ENCODE measurements at regions not wholly inside any gene's neighbourhood (a gene's known extent, or its start where the extent isn't known, plus 50 kb on each side); places are given as distances from the start of the nearest gene placed in this dataset.

GRCh38 chr10:58030208-58030607 lies 237.5 kb downstream of the IPMK start:
- Histone ChIP-seq H2AFZ (no peak overlapping the region), H4K20me1 (ENCODE audit: insufficient read depth, poor library complexity, severe bottlenecking) (no peaks in the 10 kb centered on the region), H3K9me2 (replicated peaks; ENCODE audit: insufficient read depth) (no peaks in the 10 kb centered on the region), H3K4me1 (ENCODE audit: insufficient read depth) (no peaks in the 10 kb centered on the region), H3K4me2 (no peak overlapping the region), H3K79me2 (no peaks in the 10 kb centered on the region), H3K27me3 (no peaks in the 10 kb centered on the region), H3K4me3 (no peak overlapping the region), H3K9me3 (ENCODE audit: low read depth) (no peaks in the 10 kb centered on the region), H3K27ac (no peak overlapping the region), H3K36me3 (replicated peaks; ENCODE audit: insufficient read depth, low read depth) (no peaks in the 10 kb centered on the region)
- TF ChIP-seq EZH2phosphoT487 (IDR thresholded peaks at IDR 0.05; ENCODE audit: low read depth, severe bottlenecking, unreplicated experiment), result no peak
- no peak for TF ChIP-seq EZH2 (IDR thresholded peaks at IDR 0.05; ENCODE audit: borderline replicate concordance)
- TF ChIP-seq CTCF (IDR thresholded peaks at IDR 0.05; ENCODE audit: poor library complexity), result no peak
- WGBS (ENCODE audit: low lambda C conversion rate, missing lambda C conversion rate), result 86% methylated on average over 4 of the region's 4 CpGs
- DNase-seq (ENCODE audit: low spot score), result no peak

GRCh38 chr10:58028597-58029366 lies 238.9 kb downstream of the IPMK start:
- no peaks in the 10 kb centered on the region for H4K20me1 ChIP-seq (ENCODE audit: insufficient read depth, poor library complexity, severe bottlenecking)
- no peaks in the 10 kb centered on the region for H3K36me3 ChIP-seq (replicated peaks; ENCODE audit: insufficient read depth, low read depth)
- no peak overlapping the region for H3K4me2 ChIP-seq
- H3K27me3 ChIP-seq, result no peaks in the 10 kb centered on the region
- peaks cover 4% of the 10 kb centered on the region for H3K4me1 ChIP-seq (ENCODE audit: insufficient read depth)
- H3K4me3 ChIP-seq, result no peak overlapping the region
- no peaks in the 10 kb centered on the region for H3K79me2 ChIP-seq
- TF ChIP-seq CTCF (IDR thresholded peaks at IDR 0.05; ENCODE audit: poor library complexity), result no peak
- no peak for TF ChIP-seq EZH2phosphoT487 (IDR thresholded peaks at IDR 0.05; ENCODE audit: low read depth, severe bottlenecking, unreplicated experiment)
- no peak for TF ChIP-seq EZH2 (IDR thresholded peaks at IDR 0.05; ENCODE audit: borderline replicate concordance)
- no peaks in the 10 kb centered on the region for H3K9me2 ChIP-seq (replicated peaks; ENCODE audit: insufficient read depth)
- no peak overlapping the region for H2AFZ ChIP-seq
- H3K9me3 ChIP-seq (ENCODE audit: low read depth), result no peaks in the 10 kb centered on the region
- no peak for DNase-seq (ENCODE audit: low spot score)
- H3K27ac ChIP-seq, result no peak overlapping the region

- H3K36me3 ChIP-seq (replicated peaks; ENCODE audit: insufficient read depth, low read depth), result no peaks in the 10 kb centered on the region
- H4K20me1 ChIP-seq (ENCODE audit: insufficient read depth, poor library complexity, severe bottlenecking), result no peaks in the 10 kb centered on the region
- H3K27ac ChIP-seq, result no peak overlapping the region
- WGBS (ENCODE audit: low lambda C conversion rate, missing lambda C conversion rate), result 67% methylated on average over 1 of the region's 1 CpG
- no peak overlapping the region for H2AFZ ChIP-seq
- no peaks in the 10 kb centered on the region for H3K9me3 ChIP-seq (ENCODE audit: low read depth)
- no peaks in the 10 kb centered on the region for H3K9me2 ChIP-seq (replicated peaks; ENCODE audit: insufficient read depth)
- no peaks in the 10 kb centered on the region for H3K27me3 ChIP-seq
- H3K4me2 ChIP-seq, result no peak overlapping the region
- DNase-seq (ENCODE audit: low spot score), result no peak
- H3K4me1 ChIP-seq (ENCODE audit: insufficient read depth), result peaks cover 13% of the 10 kb centered on the region
- no peaks in the 10 kb centered on the region for H3K79me2 ChIP-seq
- TF ChIP-seq CTCF (IDR thresholded peaks at IDR 0.05; ENCODE audit: poor library complexity) (no peak), EZH2 (IDR thresholded peaks at IDR 0.05; ENCODE audit: borderline replicate concordance) (no peak), EZH2phosphoT487 (IDR thresholded peaks at IDR 0.05; ENCODE audit: low read depth, severe bottlenecking, unreplicated experiment) (no peak)
- no peak overlapping the region for H3K4me3 ChIP-seq
These were observed 240.3 kb downstream of the IPMK start for GRCh38 chr10:58027426-58027825.

Measured in hepatocyte (in vitro differentiated cells).